GM18498 (cell line): ENCODE measurements at regions not wholly inside any gene's neighbourhood (a gene's known extent, or its start where the extent isn't known, plus 50 kb on each side); places are given as distances from the start of the nearest gene placed in this dataset.

Experiments used
- ATAC-seq: cut with Tn5 transposase; IDR thresholded peaks from one replicate; pipeline ENCODE4 v1.9.1; 2021; ENCODE audit warnings: mild to moderate bottlenecking, moderate library complexity; ENCODE audit not compliant: unreplicated experiment

- no peak for ATAC-seq
Observed at GRCh38 chr22:17269224-17269606, 50.0 kb upstream of the ADA2 start.
